Astrocyte of the spinal cord (primary cell): ENCODE measurements at regions not wholly inside any gene's neighbourhood (a gene's known extent, or its start where the extent isn't known, plus 50 kb on each side); places are given as distances from the start of the nearest gene placed in this dataset.

Experiments
- DNase-seq: peaks from one replicate; pipeline ENCODE4 v3.0.0; 2011; ENCODE audit warnings: low read depth, low spot score
- H3K4me3 ChIP-seq: 2 replicates; pipeline ENCODE4 v1.5.1; 2011; ENCODE audit warnings: low read depth, mild to moderate bottlenecking, low read length, moderate library complexity
- in situ Hi-C: cut with HindIII; loops from 2 replicates; pipeline ENCODE4 v1.10.0; 2017; ENCODE audit warnings: low sequenced_read_pairs
- TF ChIP-seq, protein P1 (sequence below): IDR thresholded peaks from 2 replicates; pipeline ENCODE4 v1.5.1; 2012; ENCODE audit warnings: low read depth, mild to moderate bottlenecking, low read length, inconsistent platforms

DNA sequence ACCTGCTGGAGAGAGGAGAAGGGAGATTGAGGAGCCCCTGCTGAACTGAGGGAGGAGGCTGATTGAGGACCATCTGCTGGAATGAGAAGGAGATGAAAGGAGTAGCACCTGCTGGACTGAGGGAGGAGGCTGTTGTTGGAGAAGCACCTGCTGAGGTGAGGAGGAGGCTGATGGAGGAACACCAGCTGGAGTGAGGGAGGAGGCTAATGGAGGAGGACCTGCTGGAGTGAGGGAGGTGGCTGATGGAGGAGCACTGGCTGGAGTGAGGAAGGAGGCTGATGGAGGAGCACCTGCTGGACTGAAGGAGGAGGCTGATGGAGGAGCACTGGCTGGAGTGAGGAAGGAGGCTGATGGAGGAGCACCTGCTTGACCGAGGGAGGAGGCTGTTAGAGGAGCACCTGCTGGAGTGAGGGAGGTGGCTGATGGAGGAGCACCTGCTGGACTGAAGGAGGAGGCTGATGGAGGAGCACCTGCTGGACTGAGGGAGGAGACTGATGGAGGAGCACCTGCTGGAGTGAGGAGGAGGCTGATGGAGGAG, 409.2 kb upstream of the MYT1L start:
- DNase-seq: no peak
- TF ChIP-seq, protein P1, sequence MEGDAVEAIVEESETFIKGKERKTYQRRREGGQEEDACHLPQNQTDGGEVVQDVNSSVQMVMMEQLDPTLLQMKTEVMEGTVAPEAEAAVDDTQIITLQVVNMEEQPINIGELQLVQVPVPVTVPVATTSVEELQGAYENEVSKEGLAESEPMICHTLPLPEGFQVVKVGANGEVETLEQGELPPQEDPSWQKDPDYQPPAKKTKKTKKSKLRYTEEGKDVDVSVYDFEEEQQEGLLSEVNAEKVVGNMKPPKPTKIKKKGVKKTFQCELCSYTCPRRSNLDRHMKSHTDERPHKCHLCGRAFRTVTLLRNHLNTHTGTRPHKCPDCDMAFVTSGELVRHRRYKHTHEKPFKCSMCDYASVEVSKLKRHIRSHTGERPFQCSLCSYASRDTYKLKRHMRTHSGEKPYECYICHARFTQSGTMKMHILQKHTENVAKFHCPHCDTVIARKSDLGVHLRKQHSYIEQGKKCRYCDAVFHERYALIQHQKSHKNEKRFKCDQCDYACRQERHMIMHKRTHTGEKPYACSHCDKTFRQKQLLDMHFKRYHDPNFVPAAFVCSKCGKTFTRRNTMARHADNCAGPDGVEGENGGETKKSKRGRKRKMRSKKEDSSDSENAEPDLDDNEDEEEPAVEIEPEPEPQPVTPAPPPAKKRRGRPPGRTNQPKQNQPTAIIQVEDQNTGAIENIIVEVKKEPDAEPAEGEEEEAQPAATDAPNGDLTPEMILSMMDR: no peak
- no peak overlapping the region for H3K4me3 ChIP-seq
- in situ Hi-C loops: no loop called here

DNA sequence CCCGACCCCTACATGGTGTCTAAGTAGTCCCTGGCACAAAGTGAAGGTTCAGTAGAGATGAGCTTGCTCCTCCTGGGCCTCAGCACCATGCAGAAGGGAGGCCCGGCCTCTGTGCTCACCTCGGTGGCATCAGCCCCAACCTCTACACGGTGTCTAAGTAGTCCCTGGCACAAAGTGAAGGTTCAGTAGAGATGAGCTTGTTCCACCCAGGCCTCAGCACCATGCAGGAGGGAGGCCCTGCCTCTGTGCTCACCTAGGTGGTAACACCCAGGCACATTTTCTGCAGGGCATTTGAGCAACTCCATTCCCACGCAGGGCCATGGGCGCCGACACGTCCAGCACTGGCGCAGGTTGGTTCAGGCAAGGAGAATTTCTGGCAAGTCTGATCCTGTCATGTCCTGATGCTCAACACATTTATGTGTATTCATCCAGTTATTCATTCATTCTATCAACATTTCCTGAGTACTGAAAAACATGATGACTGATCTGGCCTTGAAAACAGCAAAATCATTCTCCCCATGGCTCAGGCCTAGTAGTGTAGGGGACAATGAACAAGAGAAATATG, 408.2 kb upstream of the MYT1L start:
- TF ChIP-seq, protein P1: no peak
- in situ Hi-C loops: no loop called here
- H3K4me3 ChIP-seq: no peak overlapping the region
- no peak for DNase-seq

- DNase-seq: no peak
- TF ChIP-seq, protein P1: no peak
- H3K4me3 ChIP-seq: no peak overlapping the region
- in situ Hi-C loops: no loop called here
Measured at GRCh38 chr2:2738684-2739083, 407.6 kb upstream of the MYT1L start.

- DNase-seq: no peak
- TF ChIP-seq, protein P1: no peak
Measured at GRCh38 chr2:2738276-2738675, 407.2 kb upstream of the MYT1L start.

GRCh38 chr2:2735041-2735440, 404.0 kb upstream of the MYT1L start:
- no peak overlapping the region for H3K4me3 ChIP-seq
- DNase-seq: no peak
- in situ Hi-C loops: no loop called here
- TF ChIP-seq, protein P1: no peak

More at GRCh38 chr2:2738276-2738675, 407.2 kb upstream of the MYT1L start:
- H3K4me3 ChIP-seq: no peak overlapping the region
- in situ Hi-C loops: no loop called here

- TF ChIP-seq, protein P1: no peak
- no peak for DNase-seq
- H3K4me3 ChIP-seq: no peak overlapping the region
- in situ Hi-C loops: no loop called here
Measured at GRCh38 chr2:2734308-2734707, 403.2 kb upstream of the MYT1L start.
